ENCODE measurements at regions not wholly inside any gene's neighbourhood (a gene's known extent, or its start where the extent isn't known, plus 50 kb on each side); places are given as distances from the start of the nearest gene placed in this dataset.

GRCh38 chr3:181892848-181893247 is 181.1 kb downstream of the SOX2 start:
- no peak for TF ChIP-seq RFX5 (IDR thresholded peaks at IDR 0.05; ENCODE audit: low read length)
- TF ChIP-seq, protein P1, sequence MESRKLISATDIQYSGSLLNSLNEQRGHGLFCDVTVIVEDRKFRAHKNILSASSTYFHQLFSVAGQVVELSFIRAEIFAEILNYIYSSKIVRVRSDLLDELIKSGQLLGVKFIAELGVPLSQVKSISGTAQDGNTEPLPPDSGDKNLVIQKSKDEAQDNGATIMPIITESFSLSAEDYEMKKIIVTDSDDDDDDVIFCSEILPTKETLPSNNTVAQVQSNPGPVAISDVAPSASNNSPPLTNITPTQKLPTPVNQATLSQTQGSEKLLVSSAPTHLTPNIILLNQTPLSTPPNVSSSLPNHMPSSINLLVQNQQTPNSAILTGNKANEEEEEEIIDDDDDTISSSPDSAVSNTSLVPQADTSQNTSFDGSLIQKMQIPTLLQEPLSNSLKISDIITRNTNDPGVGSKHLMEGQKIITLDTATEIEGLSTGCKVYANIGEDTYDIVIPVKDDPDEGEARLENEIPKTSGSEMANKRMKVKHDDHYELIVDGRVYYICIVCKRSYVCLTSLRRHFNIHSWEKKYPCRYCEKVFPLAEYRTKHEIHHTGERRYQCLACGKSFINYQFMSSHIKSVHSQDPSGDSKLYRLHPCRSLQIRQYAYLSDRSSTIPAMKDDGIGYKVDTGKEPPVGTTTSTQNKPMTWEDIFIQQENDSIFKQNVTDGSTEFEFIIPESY (IDR thresholded peaks at IDR 0.05; ENCODE audit: borderline replicate concordance, low read depth) = no peak

All from SK-N-SH (cell line).